Sigmoid colon (tissue), 6 donors: ENCODE measurements at regions not wholly inside any gene's neighbourhood (a gene's known extent, or its start where the extent isn't known, plus 50 kb on each side); places are given as distances from the start of the nearest gene placed in this dataset.

Experiments used
- DNase-seq: peaks from one replicate; pipeline ENCODE4 v3.0.0-alpha.2; 2019
- H3K27ac ChIP-seq, 4 donors: fragments of 200-600 bp; sonication (generic); one replicate each; pipeline ENCODE4 v1.5.1; 2016 to 2019; ENCODE audit warnings: mild to moderate bottlenecking in 1 of 4
- H3K27me3 ChIP-seq, 3 donors: fragments of 200-600 bp; sonication (generic); one replicate each; pipeline ENCODE4 v1.5.1; 2019; ENCODE audit warnings: mild to moderate bottlenecking in 1 of 3
- H3K36me3 ChIP-seq, 4 donors: fragments of 200-600 bp; sonication (generic); one replicate each; pipeline ENCODE4 v1.5.1; 2016 to 2019
- H3K4me1 ChIP-seq, 4 donors: fragments of 200-600 bp; sonication (generic); one replicate each; pipeline ENCODE4 v1.5.1; 2017 to 2019
- H3K4me3 ChIP-seq, 4 donors: fragments of 200-600 bp; sonication (generic); one replicate each; pipeline ENCODE4 v1.5.1; 2017 to 2019; ENCODE audit warnings: mild to moderate bottlenecking in 2 of 4, moderate library complexity in 1 of 4
- H3K9me3 ChIP-seq, 4 donors: fragments of 200-600 bp in 3 of 4; sonication (generic) in 3 of 4; one replicate each; pipeline versions ENCODE4 v1.5.1 to v1.6.1; 2013 to 2019
- CTCF ChIP-seq, 4 experiments: fragments of 450-650 bp in 3 of 4; fragments of 200-600 bp in 1 of 4; IDR thresholded peaks; one replicate each; pipeline ENCODE4 v1.5.1; 2016 to 2019; ENCODE audit warnings: antibody characterized with exemption in 4 of 4, mild to moderate bottlenecking in 3 of 4, moderate library complexity in 2 of 4
- EP300 ChIP-seq, 4 donors: sonication (generic); formaldehyde crosslinking; IDR thresholded peaks; one replicate each; pipeline ENCODE4 v1.6.1; 2017; ENCODE audit warnings: antibody characterized with exemption in 4 of 4
- POLR2A ChIP-seq, 2 donors: fragments of 450-650 bp; IDR thresholded peaks; one replicate each; pipeline ENCODE4 v1.6.1; 2016; ENCODE audit warnings: antibody characterized with exemption in 2 of 2, mild to moderate bottlenecking in 2 of 2, moderate library complexity in 2 of 2
- POLR2AphosphoS5 ChIP-seq, 4 donors: sonication (generic); formaldehyde crosslinking; IDR thresholded peaks; one replicate each; pipeline ENCODE4 v1.6.1; 2017; ENCODE audit warnings: antibody characterized with exemption in 4 of 4
- WGBS, 2 donors: extraction: QIAGEN DNeasy Blood & Tissue Kit; methylation state at CpG; one replicate each; pipeline ENCODE4 v1.1.7; 2013; 5-methylcytosine and 5-hydroxymethylcytosine counted together
- intact Hi-C: fragments of 100-400 bp; cut with DNase I; formaldehyde crosslinking; loops from one replicate; pipeline ENCODE4 v1.15.1; 2023
- donor health status: healthy with polysubstance abuse.
- donor health status: healthy.

- DNase-seq = no peak
- Histone ChIP-seq H3K27me3 (no peaks in the 10 kb centered on the region), H3K36me3 (no peaks in the 10 kb centered on the region), H3K4me3 (no peak overlapping the region), H3K27ac (no peak overlapping the region), H3K9me3 (no peaks in the 10 kb centered on the region), H3K4me1 (no peaks in the 10 kb centered on the region)
- 30 to 58% methylated on average over 2 of the region's 2 CpGs for WGBS, 2 donors
- intact Hi-C loops = no loop called here
- TF ChIP-seq CTCF (IDR thresholded peaks at IDR 0.05) (no peak), EP300 (IDR thresholded peaks at IDR 0.05) (no peak), POLR2AphosphoS5 (IDR thresholded peaks at IDR 0.05) (no peak)
These were observed 1195.7 kb downstream of the AMY1C start for GRCh38 chr1:104945406-104945805.

GRCh38 chr1:104946558-104947210, 1197.0 kb downstream of the AMY1C start:
- Histone ChIP-seq H3K4me1 (no peaks in the 10 kb centered on the region), H3K27me3 (no peaks in the 10 kb centered on the region), H3K27ac (no peak overlapping the region), H3K9me3 (no peaks in the 10 kb centered on the region), H3K36me3 (no peaks in the 10 kb centered on the region), H3K4me3 (no peak overlapping the region)
- DNase-seq = no peak
- no peak for TF ChIP-seq EP300 (IDR thresholded peaks at IDR 0.05)
- intact Hi-C loops = no loop called here
- 86 to 87% methylated on average over 4 of the region's 4 CpGs for WGBS, 2 donors

- no peak overlapping the region for H3K27ac ChIP-seq
- WGBS, 2 donors = 37 to 67% methylated on average over 3 of the region's 3 CpGs
These were observed 1203.9 kb downstream of the AMY1C start for GRCh38 chr1:104953555-104953954.

GRCh38 chr1:104973516-104973915, 1223.8 kb downstream of the AMY1C start:
- Histone ChIP-seq H3K27me3 (no peaks in the 10 kb centered on the region), H3K27ac (no peak overlapping the region), H3K9me3 (no peaks in the 10 kb centered on the region), H3K36me3 (no peaks in the 10 kb centered on the region), H3K4me1 (no peaks in the 10 kb centered on the region), H3K4me3 (no peak overlapping the region)
- no peak for DNase-seq
- intact Hi-C loops = no loop called here
- 60 to 76% methylated on average over 2 of the region's 2 CpGs for WGBS, 2 donors
- TF ChIP-seq CTCF (IDR thresholded peaks at IDR 0.05) = no peak
- no peak for TF ChIP-seq POLR2AphosphoS5 (IDR thresholded peaks at IDR 0.05)
- TF ChIP-seq EP300 (IDR thresholded peaks at IDR 0.05) = no peak
- TF ChIP-seq POLR2A (IDR thresholded peaks at IDR 0.05) = no peak

More at GRCh38 chr1:104953555-104953954, 1203.9 kb downstream of the AMY1C start:
- H3K36me3 ChIP-seq = no peaks in the 10 kb centered on the region
- H3K9me3 ChIP-seq = no peaks in the 10 kb centered on the region
- H3K27me3 ChIP-seq = no peaks in the 10 kb centered on the region
- H3K4me3 ChIP-seq = no peak overlapping the region
- intact Hi-C loops = no loop called here
- TF ChIP-seq POLR2AphosphoS5 (IDR thresholded peaks at IDR 0.05) (no peak), CTCF (IDR thresholded peaks at IDR 0.05) (no peak), EP300 (IDR thresholded peaks at IDR 0.05) (no peak), POLR2A (IDR thresholded peaks at IDR 0.05) (no peak)
- DNase-seq = no peak
- H3K4me1 ChIP-seq = no peaks in the 10 kb centered on the region

GRCh38 chr1:104979651-104980050, 1230.0 kb downstream of the AMY1C start:
- TF ChIP-seq POLR2AphosphoS5 (IDR thresholded peaks at IDR 0.05) (no peak), POLR2A (IDR thresholded peaks at IDR 0.05) (no peak)
- 56 to 62% methylated on average over 1 of the region's 1 CpG for WGBS, 2 donors
- Histone ChIP-seq H3K27ac (no peak overlapping the region), H3K4me3 (no peak overlapping the region), H3K27me3 (no peaks in the 10 kb centered on the region), H3K9me3 (no peaks in the 10 kb centered on the region), H3K4me1 (no peaks in the 10 kb centered on the region), H3K36me3 (no peaks in the 10 kb centered on the region)
- no peak for DNase-seq
- intact Hi-C loops = no loop called here

- H3K4me3 ChIP-seq = no peak overlapping the region
- peaks cover 0 to 6% (median 0%) of the 10 kb centered on the region in 4 donors for H3K9me3 ChIP-seq
- no peaks in the 10 kb centered on the region for H3K27me3 ChIP-seq
These were observed 1237.5 kb downstream of the AMY1C start for GRCh38 chr1:104987210-104987609.

More at GRCh38 chr1:104987210-104987609, 1237.5 kb downstream of the AMY1C start:
- 75 to 77% methylated on average over 1 of the region's 1 CpG for WGBS, 2 donors
- H3K36me3 ChIP-seq = no peaks in the 10 kb centered on the region
- intact Hi-C loops = no loop called here
- no peak overlapping the region for H3K27ac ChIP-seq
- H3K4me1 ChIP-seq = no peaks in the 10 kb centered on the region
- TF ChIP-seq POLR2AphosphoS5 (IDR thresholded peaks at IDR 0.05) (no peak), EP300 (IDR thresholded peaks at IDR 0.05) (no peak), CTCF (IDR thresholded peaks at IDR 0.05) (no peak), POLR2A (IDR thresholded peaks at IDR 0.05) (no peak)
- DNase-seq = no peak
